ENCODE measurements at regions not wholly inside any gene's neighbourhood (a gene's known extent, or its start where the extent isn't known, plus 50 kb on each side); places are given as distances from the start of the nearest gene placed in this dataset.

GRCh38 chr1:187816646-187817045, 987.9 kb downstream of the PLA2G4A start:
- no peak for DNase-seq (ENCODE audit: low spot score)
- no peak for TF ChIP-seq CTCF (IDR thresholded peaks at IDR 0.05; ENCODE audit: extremely low read depth, missing control alignments)

- TF ChIP-seq CTCF (IDR thresholded peaks at IDR 0.05; ENCODE audit: extremely low read depth, missing control alignments), result no peak
- no peak for DNase-seq (ENCODE audit: low spot score)
Observed at GRCh38 chr1:187817782-187818181, 989.0 kb downstream of the PLA2G4A start.

GRCh38 chr1:187819086-187819485, 990.3 kb downstream of the PLA2G4A start:
- no peak for TF ChIP-seq CTCF (IDR thresholded peaks at IDR 0.05; ENCODE audit: extremely low read depth, missing control alignments)
- DNase-seq (ENCODE audit: low spot score), result no peak

DNA sequence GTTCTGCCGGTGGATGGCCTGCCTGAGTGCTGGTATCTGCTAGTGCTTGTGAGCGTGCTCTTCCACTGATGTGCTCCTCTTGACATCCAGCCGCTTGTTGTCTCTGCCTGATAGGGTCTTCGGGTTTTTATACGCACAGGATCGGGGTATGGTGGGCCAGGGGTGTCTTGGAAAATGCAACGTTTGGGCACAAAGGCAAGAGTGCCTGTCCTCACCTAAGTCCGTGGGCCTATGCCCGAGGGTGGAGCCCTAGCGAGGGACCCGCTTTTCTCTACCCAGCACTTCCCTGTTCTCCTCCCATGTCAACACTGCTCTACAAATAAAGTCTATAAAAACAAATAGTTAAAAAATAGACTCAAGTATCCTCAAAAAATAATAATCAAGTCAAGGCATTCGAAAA, 1007.8 kb downstream of the PLA2G4A start:
- DNase-seq (ENCODE audit: low spot score), result no peak
- TF ChIP-seq CTCF (IDR thresholded peaks at IDR 0.05; ENCODE audit: extremely low read depth, missing control alignments), result no peak

- DNase-seq (ENCODE audit: low spot score), result no peak
- TF ChIP-seq CTCF (IDR thresholded peaks at IDR 0.05; ENCODE audit: extremely low read depth, missing control alignments), result no peak
Observed at GRCh38 chr1:187837787-187838186, 1009.0 kb downstream of the PLA2G4A start.

DNA sequence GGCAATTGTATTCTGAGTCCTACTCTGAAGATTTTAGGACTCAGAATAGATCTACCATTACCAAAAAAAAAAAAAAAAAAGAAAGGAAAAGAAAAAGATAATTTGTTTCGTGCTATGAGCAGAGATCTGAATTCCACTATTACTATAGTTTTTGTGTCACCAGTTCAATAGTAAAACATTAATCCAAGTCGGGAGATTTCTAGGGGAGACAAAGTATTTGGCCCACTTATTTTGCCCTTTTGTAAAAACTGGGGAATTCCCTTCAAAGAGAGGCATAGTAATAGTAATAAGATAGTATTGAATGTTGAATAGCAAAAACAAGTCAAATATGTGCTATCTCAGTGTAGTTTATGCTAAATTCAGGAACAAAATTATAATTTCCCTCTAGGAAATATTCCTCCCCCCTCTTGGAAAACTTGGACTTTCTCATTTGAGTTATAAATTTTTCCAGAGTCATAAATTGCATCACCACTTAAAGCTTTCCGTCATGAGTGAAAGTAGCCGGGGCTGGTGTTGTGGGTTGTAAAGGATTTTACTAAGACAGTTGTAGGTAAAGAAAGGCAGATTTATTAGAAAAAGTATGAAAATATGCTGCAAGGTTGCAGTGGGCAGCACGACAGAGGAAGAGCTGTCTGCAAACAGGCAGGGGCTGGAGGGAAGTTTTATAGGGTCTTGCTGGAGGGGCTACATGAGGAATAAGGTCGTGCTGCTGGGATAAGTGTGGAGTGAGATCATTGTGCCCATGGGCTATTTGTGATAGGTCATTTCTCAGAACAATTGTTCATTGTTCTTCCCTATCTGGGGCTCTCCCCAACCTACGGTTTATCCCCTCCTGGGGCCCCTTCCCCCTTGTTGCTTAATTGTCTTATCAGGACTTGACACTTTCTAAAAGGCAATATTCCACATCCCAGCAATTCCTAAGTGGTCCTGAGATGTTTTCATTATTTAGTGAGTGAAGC, 1009.9 kb downstream of the PLA2G4A start:
- no peak for DNase-seq (ENCODE audit: low spot score)
- TF ChIP-seq CTCF (IDR thresholded peaks at IDR 0.05; ENCODE audit: extremely low read depth, missing control alignments), result no peak

- TF ChIP-seq CTCF (IDR thresholded peaks at IDR 0.05; ENCODE audit: extremely low read depth, missing control alignments), result no peak
- DNase-seq (ENCODE audit: low spot score), result no peak
Observed at GRCh38 chr1:187839873-187840272, 1011.1 kb downstream of the PLA2G4A start.
